ENCODE measurements at regions not wholly inside any gene's neighbourhood (a gene's known extent, or its start where the extent isn't known, plus 50 kb on each side); places are given as distances from the start of the nearest gene placed in this dataset.

DNA sequence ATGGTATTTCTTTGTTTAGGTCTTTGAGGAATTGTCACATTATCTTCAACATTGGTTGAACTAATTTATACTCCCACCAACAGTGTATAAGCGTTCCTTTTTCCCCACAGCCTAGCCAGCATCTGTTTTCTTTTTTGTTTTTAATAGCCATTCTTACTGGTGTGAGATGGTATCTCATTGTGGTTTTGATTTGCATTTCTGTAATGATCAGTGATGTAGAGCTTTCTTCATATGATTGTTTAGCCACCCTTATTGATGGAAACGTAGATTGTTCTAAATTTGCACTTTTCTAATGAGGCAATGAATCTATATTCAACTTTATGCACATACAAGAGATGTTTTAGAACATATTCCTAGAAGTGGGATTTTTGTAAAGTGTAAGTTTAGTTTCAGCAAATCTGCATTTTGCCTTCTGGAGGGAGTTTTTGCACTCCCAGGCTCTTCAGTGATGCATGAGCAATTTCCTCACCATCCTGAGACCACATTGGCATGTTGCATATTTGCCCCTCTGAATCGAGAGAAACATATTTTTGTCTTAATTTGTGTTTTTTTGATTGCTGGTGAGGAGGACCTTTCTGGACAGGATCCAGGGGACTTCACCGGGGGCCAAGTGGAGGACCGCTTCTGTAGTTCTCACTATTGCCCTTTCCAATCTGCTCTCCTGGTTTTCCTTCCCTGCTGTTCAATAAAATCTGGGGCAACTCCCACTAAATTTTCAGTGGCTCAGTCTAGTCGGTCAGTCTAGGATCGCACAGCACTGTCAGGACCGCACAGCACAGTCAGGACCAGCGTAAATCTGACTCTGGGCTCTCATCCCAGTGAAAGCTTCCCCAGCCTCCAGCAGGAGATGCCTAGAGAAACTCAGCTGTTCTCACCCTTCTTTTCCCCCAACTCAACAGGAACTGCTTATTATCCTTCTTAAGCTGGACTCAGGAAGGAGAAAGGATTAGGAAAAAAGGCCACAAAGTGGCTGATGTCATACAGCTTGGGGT lies 157.0 kb downstream of the PTPN20 start:
- Histone ChIP-seq H3K36me3 (replicated peaks; ENCODE audit: control insufficient read depth, insufficient read depth, low read length) (no peaks in the 10 kb centered on the region), H3K4me3 (ENCODE audit: insufficient read depth, low read depth, low read length) (no peak overlapping the region), H3K27me3 (ENCODE audit: control insufficient read depth, insufficient read depth, low read length) (no peaks in the 10 kb centered on the region)
- no peak for DNase-seq

DNA sequence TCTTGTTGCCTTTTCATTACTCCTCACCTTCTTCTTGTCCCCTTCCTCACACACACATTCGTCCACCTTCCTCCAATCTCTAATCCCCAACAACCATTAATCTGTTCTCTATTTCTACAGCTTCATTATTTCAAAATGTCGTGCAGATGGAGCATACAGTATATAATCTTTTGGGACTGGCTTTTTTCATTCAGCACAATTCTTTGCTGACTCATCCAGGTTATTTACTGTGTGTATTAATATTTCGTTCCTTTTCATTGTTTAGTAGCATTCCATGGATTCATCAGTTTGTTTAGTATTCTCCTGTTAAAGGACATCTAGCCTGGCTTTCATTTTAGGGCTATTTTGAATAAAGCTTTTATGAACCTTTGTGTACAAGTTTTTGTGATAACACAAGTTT lies 159.3 kb downstream of the PTPN20 start:
- Histone ChIP-seq H3K4me3 (ENCODE audit: insufficient read depth, low read depth, low read length) (no peak overlapping the region), H3K36me3 (replicated peaks; ENCODE audit: control insufficient read depth, insufficient read depth, low read length) (no peaks in the 10 kb centered on the region), H3K27me3 (ENCODE audit: control insufficient read depth, insufficient read depth, low read length) (no peaks in the 10 kb centered on the region)
- no peak for DNase-seq

DNA sequence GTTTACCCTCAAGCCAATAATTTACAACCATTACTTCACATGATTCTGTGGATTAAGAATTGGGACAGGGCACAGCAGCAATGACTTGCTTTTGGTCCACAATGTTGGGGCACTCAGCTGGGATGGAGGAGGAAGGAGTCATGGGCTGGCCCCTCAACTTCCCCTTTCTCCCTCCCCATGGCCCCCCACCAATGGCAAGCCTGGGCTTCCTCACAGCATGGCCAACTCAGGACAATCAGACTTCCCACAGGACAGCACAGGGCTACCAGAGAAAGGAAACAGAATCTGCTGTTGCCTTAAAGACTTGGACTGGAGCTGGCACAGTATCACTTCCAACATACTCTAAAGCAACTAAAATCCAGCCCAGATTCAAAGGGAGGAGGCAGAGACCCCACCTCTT lies 160.7 kb downstream of the PTPN20 start:
- Histone ChIP-seq H3K27me3 (ENCODE audit: control insufficient read depth, insufficient read depth, low read length) (no peaks in the 10 kb centered on the region), H3K4me3 (ENCODE audit: insufficient read depth, low read depth, low read length) (no peak overlapping the region), H3K36me3 (replicated peaks; ENCODE audit: control insufficient read depth, insufficient read depth, low read length) (no peaks in the 10 kb centered on the region)
- no peak for DNase-seq

DNA sequence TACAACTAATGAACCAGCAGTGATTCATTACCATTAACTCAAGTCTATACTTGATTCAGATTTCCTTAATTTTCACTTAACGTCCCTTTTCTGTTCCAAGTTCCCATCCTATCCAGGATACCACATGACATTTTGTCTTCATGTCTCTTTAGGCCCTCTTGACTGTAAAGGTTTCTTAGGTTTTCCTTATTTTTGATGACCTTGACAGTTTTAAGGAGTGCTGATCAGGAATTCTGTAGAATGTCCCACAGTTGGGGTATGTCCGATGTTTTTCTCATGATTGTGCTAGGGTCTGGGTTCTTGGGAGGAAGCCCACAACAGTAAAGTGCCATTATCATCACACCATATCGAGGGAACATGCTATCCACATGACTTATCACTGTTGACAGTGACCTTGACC lies 162.7 kb downstream of the PTPN20 start:
- DNase-seq = no peak
- Histone ChIP-seq H3K36me3 (replicated peaks; ENCODE audit: control insufficient read depth, insufficient read depth, low read length) (no peaks in the 10 kb centered on the region), H3K4me3 (ENCODE audit: insufficient read depth, low read depth, low read length) (no peak overlapping the region), H3K27me3 (ENCODE audit: control insufficient read depth, insufficient read depth, low read length) (no peaks in the 10 kb centered on the region)

DNA sequence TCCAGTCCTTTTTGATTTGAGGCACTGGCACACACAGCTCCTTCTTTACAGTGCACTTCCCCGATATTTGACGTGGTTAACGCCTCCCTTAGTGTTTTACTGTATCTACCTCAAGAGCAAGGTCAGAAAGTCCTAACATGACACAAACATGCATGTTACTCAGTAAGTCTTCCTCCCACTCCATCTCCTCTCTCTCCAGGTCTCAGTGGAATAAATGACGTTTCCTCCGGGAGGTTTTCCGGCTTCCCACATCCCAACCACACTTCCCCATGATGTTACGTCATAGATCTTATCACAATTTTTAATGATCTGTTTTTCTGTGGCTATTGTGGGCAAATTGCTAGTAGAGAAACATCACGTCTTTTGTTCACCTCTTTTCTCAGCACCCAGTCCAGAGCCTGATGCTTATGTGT lies 165.7 kb downstream of the PTPN20 start:
- Histone ChIP-seq H3K27me3 (ENCODE audit: control insufficient read depth, insufficient read depth, low read length) (no peaks in the 10 kb centered on the region), H3K36me3 (replicated peaks; ENCODE audit: control insufficient read depth, insufficient read depth, low read length) (no peaks in the 10 kb centered on the region), H3K4me3 (ENCODE audit: insufficient read depth, low read depth, low read length) (no peak overlapping the region)
- DNase-seq = no peak

DNA sequence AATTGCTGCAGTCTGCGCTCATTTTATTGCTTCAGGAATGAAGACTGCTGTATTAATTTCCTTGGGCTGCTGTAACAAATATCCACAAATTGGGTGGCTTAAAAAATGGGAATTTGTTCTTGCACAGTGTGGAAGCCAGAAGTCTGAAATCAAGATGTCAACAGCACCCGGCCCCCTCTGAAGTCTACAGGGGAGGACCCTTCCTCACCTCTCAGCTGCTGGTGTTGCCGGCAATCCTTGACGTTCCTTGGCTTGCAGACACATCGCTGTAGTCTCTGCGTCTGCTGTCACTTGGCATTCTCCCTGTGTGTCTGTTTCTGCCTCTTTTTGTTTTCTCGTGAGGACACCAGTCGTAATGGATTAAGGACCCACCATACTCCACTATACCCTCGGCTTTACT lies 166.2 kb downstream of the PTPN20 start:
- Histone ChIP-seq H3K36me3 (replicated peaks; ENCODE audit: control insufficient read depth, insufficient read depth, low read length) (no peaks in the 10 kb centered on the region), H3K27me3 (ENCODE audit: control insufficient read depth, insufficient read depth, low read length) (no peaks in the 10 kb centered on the region), H3K4me3 (ENCODE audit: insufficient read depth, low read depth, low read length) (no peak overlapping the region)
- DNase-seq = no peak

DNA sequence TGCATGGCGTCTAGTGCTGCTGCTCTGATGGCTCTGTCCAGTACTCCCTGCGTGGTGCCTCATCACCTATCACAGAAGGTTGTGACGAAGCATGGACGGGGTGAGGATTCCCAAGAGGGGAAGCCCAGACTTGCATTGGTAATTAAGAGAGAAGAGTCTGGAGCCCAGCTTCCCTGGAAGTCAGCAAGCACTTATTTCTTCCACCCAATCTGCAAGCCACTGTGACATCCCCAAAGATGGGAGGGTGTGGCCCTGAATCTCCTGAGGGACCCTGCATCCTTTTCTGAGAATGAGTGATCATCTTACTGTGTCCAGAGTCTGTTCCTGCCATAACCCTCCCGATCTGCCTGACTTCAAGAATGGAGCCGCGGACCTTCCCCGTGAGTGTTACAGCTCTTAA lies 166.7 kb downstream of the PTPN20 start:
- Histone ChIP-seq H3K36me3 (replicated peaks; ENCODE audit: control insufficient read depth, insufficient read depth, low read length) (no peaks in the 10 kb centered on the region), H3K27me3 (ENCODE audit: control insufficient read depth, insufficient read depth, low read length) (no peaks in the 10 kb centered on the region), H3K4me3 (ENCODE audit: insufficient read depth, low read depth, low read length) (no peak overlapping the region)
- DNase-seq = no peak

DNA sequence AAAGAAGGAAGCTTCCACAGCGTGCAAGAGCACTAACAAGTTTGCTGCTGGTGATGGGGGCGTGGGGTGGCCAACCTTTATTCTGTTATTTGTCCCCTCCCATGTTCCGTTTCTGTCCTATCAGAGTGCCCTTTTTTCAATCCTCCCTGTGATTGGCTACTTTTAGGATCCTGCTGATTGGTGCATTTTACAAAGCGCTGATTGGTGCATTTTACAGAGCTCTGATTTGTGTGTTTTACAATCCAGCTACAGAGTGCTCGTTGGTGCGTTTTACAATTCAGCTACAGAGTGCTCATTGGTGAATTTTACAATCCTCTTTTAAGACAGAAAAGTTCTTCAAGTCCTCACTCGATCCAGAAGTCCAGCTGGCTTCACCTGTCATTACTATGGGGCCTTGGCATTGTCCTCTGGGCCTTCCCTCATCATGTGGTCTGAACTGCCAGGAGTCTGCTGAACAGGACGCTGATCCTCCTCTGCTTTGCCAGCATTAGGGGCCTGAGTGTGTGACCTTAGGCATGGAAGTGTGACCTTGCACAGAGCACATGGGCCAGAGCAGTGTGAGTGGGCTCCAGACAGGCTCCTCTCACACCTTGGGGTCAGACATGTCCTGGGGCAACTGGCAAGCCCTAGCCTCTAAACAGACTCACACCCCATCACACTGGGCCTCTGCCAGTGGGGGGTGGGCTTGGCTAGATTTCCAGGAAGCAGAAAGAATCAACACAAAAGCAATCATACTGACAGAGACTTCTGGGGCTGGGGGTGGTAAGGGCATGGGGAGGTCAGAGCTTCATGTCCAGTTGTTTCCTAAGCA lies 167.4 kb downstream of the PTPN20 start:
- Histone ChIP-seq H3K36me3 (replicated peaks; ENCODE audit: control insufficient read depth, insufficient read depth, low read length) (no peaks in the 10 kb centered on the region), H3K4me3 (ENCODE audit: insufficient read depth, low read depth, low read length) (no peak overlapping the region), H3K27me3 (ENCODE audit: control insufficient read depth, insufficient read depth, low read length) (no peaks in the 10 kb centered on the region)
- no peak for DNase-seq

DNA sequence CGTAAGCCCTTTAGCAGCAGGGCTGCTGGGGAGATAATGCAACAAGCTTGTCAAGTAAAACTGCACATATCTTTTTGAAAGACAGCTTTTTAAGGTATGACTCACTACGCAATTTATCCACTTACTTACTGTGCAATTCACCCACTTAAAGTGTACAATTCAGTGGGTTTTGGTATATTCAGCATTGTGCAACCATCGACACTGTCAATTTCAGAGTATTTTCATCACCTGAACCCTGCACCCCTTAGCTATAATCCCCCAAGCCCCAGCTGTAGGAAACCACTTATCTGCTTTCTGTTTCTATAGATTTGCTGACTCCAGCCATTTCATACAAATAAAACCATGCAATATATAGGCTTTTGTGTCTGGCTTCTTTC lies 168.0 kb downstream of the PTPN20 start:
- DNase-seq = no peak
- Histone ChIP-seq H3K36me3 (replicated peaks; ENCODE audit: control insufficient read depth, insufficient read depth, low read length) (no peaks in the 10 kb centered on the region), H3K4me3 (ENCODE audit: insufficient read depth, low read depth, low read length) (no peak overlapping the region), H3K27me3 (ENCODE audit: control insufficient read depth, insufficient read depth, low read length) (no peaks in the 10 kb centered on the region)

DNA sequence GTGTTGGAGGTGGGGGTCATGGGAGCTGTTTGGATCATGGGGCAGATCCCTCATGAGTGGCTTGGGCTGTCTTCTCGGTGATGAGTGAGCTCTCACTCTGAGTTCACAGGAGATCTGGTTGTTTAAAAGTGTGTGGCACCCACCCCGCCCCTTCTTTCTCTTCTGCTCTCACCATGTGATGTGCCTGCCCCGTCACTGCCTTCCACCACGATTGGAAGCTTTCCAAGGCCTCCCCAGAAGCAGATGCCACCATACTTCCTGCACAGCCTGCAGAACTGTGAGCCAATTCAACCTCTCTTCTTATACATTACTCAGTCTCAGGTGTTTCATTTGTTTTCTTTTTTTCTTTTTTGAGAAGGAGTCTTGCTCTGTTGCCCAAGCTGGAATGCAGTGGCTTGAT lies 170.0 kb downstream of the PTPN20 start:
- Histone ChIP-seq H3K4me3 (ENCODE audit: insufficient read depth, low read depth, low read length) (no peak overlapping the region), H3K36me3 (replicated peaks; ENCODE audit: control insufficient read depth, insufficient read depth, low read length) (no peaks in the 10 kb centered on the region), H3K27me3 (ENCODE audit: control insufficient read depth, insufficient read depth, low read length) (no peaks in the 10 kb centered on the region)
- DNase-seq = no peak

DNA sequence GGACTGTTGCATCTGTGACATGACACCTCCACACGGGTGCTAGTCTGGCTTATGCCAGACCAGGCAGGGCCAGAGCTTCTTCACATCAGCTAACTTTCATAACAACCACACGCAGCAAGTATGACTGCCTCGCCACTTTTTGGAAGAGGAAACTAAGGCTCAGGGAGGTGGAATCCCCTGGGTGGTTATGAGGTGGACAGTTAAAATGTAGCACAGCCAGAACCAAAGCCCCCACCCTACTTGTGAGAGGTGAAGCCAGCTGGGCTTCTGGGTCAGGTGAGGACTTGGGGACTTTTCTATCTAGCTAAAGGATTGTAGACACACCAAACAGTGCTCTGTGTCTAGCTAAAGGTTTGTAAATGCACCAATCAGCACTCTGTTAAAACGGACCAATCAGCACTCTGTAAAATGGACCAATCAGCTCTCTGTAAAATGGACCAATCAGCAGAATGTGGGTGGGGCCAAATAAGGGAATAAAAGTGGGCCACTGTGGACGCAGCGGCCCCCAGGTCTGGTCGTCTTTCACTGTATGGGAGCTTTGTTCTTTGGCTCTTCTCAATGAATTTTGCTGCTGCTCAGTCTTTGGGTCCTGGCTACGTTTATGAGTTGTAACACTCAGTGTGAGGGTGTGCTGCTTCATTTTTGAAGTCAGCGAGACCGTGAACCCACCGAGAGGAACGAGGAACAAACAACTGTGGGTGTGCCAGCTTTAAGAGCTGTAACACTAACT lies 171.0 kb downstream of the PTPN20 start:
- DNase-seq = no peak
- Histone ChIP-seq H3K27me3 (ENCODE audit: control insufficient read depth, insufficient read depth, low read length) (no peaks in the 10 kb centered on the region), H3K36me3 (replicated peaks; ENCODE audit: control insufficient read depth, insufficient read depth, low read length) (no peaks in the 10 kb centered on the region), H3K4me3 (ENCODE audit: insufficient read depth, low read depth, low read length) (no peak overlapping the region)

DNA sequence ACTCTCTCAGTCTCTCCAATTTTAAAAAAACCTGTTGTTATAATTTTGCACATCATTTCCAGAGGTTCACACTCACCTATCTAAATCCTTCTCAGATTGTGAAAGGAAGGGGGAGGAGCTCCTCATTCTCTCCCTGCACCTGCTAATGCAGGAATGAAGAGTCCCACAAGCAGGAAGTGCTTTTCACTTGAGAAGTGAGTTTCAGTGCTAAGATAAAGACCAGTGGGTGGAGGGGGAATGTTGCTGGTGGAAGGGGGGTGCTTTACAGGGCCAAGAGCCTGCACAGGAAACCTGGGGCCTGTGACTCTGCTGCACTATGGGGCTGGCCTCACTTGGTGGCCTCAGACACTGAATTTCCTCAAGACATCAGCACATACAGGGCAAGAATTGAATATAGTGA lies 176.4 kb downstream of the PTPN20 start:
- Histone ChIP-seq H3K27me3 (ENCODE audit: control insufficient read depth, insufficient read depth, low read length) (no peaks in the 10 kb centered on the region), H3K36me3 (replicated peaks; ENCODE audit: control insufficient read depth, insufficient read depth, low read length) (no peaks in the 10 kb centered on the region), H3K4me3 (ENCODE audit: insufficient read depth, low read depth, low read length) (no peak overlapping the region)
- peak; percentile 33 for DNase-seq

DNA sequence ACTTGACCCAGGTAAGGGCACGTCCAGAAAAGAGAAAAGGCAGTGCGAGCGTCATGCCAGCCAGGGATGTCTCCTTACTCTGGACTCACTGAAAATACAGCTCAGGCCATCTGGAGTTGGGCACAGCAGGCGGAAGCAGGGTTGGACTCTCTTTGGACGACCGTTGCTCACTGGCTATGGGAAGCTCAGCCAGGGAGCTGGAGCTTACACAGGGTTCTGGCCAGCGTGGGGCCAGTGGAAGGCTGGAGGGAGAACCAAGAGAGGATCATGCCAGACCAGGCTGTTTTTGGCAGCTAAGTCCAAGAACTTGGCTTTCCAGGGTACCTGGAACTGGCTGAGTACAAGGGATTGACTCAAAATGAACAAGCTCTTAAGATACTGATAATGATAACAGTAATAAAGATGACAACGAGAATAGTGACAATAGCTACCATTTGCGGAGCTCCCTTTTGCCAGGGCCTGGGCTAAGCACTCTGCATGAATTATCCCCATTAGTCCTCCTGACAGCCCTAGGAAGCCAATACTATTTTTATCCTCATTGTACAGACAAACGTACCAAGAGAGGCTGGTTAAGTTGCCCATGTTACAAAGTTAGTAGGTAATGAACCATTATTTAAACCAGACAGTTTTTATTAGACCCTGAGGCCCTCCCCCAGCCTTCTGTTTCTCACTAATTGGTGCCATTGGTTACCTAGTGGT lies 177.6 kb downstream of the PTPN20 start:
- no peak overlapping the region for H3K4me3 ChIP-seq (ENCODE audit: insufficient read depth, low read depth, low read length)
- no peaks in the 10 kb centered on the region for H3K36me3 ChIP-seq (replicated peaks; ENCODE audit: control insufficient read depth, insufficient read depth, low read length)
- H3K27me3 ChIP-seq (ENCODE audit: control insufficient read depth, insufficient read depth, low read length) = no peaks in the 10 kb centered on the region
- no peak for DNase-seq

DNA sequence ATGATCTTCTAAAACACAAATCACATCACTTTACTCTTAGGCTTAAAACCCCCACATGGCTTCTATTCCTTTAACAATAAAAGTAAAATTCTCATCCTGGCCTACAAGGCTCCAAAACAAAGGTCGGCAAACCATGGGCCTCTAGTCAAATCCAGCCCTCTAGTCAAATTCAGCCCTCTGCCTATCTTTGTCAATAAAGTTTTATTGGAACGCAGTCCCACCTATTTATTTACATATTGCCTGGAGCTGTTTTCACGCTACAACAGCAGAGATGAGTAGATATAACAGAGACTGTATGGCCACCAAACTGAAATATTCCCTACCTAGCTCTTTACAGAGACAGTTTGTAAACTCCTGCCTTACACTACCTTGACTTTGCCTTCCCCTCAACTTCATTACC lies 178.8 kb downstream of the PTPN20 start:
- H3K36me3 ChIP-seq (replicated peaks; ENCODE audit: control insufficient read depth, insufficient read depth, low read length) = no peaks in the 10 kb centered on the region
- no peak overlapping the region for H3K4me3 ChIP-seq (ENCODE audit: insufficient read depth, low read depth, low read length)
- no peak for DNase-seq
- H3K27me3 ChIP-seq (ENCODE audit: control insufficient read depth, insufficient read depth, low read length) = no peaks in the 10 kb centered on the region
